ENCODE measurements at regions not wholly inside any gene's neighbourhood (a gene's known extent, or its start where the extent isn't known, plus 50 kb on each side); places are given as distances from the start of the nearest gene placed in this dataset.
A peak's percentile ranks its signal among the peaks of the same experiment; 100 is the strongest.

- Histone ChIP-seq H3K4me3 (ENCODE audit: low read depth in 2 of 2, low read length in 1 of 2) (no peak overlapping the region), H3K9me3 (no peaks in the 10 kb centered on the region), H3K4me2 (no peak overlapping the region), H3K9me2 (no peaks in the 10 kb centered on the region), H3K27ac (ENCODE audit: low read depth in 2 of 2, low read length in 1 of 2) (no peak overlapping the region), H3K27me3 (ENCODE audit: insufficient read depth) (no peaks in the 10 kb centered on the region), H3K9ac (no peak overlapping the region), H3F3A (replicated peaks; ENCODE audit: insufficient read depth) (no peaks in the 10 kb centered on the region), H3K79me2 (ENCODE audit: insufficient read depth) (no peaks in the 10 kb centered on the region), H3K4me1 (ENCODE audit: control insufficient read depth in 1 of 2, insufficient read depth in 2 of 2, low read depth in 1 of 2, low read length in 1 of 2) (peaks cover 0 to 3% of the 10 kb centered on the region in 2 experiments; a peak in 1 of 4 replicates), H2AFZ (ENCODE audit: low read depth) (no peak overlapping the region), H4K20me1 (ENCODE audit: insufficient read depth) (no peaks in the 10 kb centered on the region), H3K36me3 (replicated peaks in 1 of 2; ENCODE audit: control insufficient read depth in 1 of 2, insufficient read depth in 2 of 2, low read length in 1 of 2) (no peaks in the 10 kb centered on the region)
- 53% methylated on average over 2 of the region's 2 CpGs for WGBS (ENCODE audit: low lambda C conversion rate)
- POLR2A ChIA-PET, result no interaction called here
- no peak for TF ChIP-seq YY1 (IDR thresholded peaks at IDR 0.05; ENCODE audit: low read depth)
- no peak for TF ChIP-seq JUND (IDR thresholded peaks at IDR 0.05)
- no peak for TF ChIP-seq TCF12 (IDR thresholded peaks at IDR 0.05)
- no peak for TF ChIP-seq REST (IDR thresholded peaks at IDR 0.05; ENCODE audit: low read depth, low read length)
- no peak for TF ChIP-seq FOSL2 (IDR thresholded peaks at IDR 0.05; ENCODE audit: borderline replicate concordance, low read depth)
- TF ChIP-seq USF1 (IDR thresholded peaks at IDR 0.05; ENCODE audit: borderline replicate concordance, low read depth), result no peak
- no peak for TF ChIP-seq GABPA (IDR thresholded peaks at IDR 0.05; ENCODE audit: low read depth)
- no peak for TF ChIP-seq ELF1 (IDR thresholded peaks at IDR 0.05)
- no peak for DNase-seq
- CTCF ChIA-PET, result no interaction called here
These were observed 279.4 kb upstream of the NXPH2 start for GRCh38 chr2:139059617-139060016.

- no peak for DNase-seq
- H3K4me2 ChIP-seq, result no peak overlapping the region
These were observed 275.0 kb upstream of the NXPH2 start for GRCh38 chr2:139055202-139055601.

More at GRCh38 chr2:139055202-139055601, 275.0 kb upstream of the NXPH2 start:
- Histone ChIP-seq H3K79me2 (ENCODE audit: insufficient read depth) (no peaks in the 10 kb centered on the region), H3K27me3 (ENCODE audit: insufficient read depth) (no peaks in the 10 kb centered on the region), H3K9me2 (no peaks in the 10 kb centered on the region), H3K9ac (no peak overlapping the region), H3K36me3 (replicated peaks in 1 of 2; ENCODE audit: control insufficient read depth in 1 of 2, insufficient read depth in 2 of 2, low read length in 1 of 2) (no peaks in the 10 kb centered on the region), H3F3A (replicated peaks; ENCODE audit: insufficient read depth) (no peaks in the 10 kb centered on the region), H3K27ac (ENCODE audit: low read depth in 2 of 2, low read length in 1 of 2) (peak overlapping the region in 1 of 2 experiments; percentile 28; a peak in 2 of 4 replicates), H3K4me1 (ENCODE audit: control insufficient read depth in 1 of 2, insufficient read depth in 2 of 2, low read depth in 1 of 2, low read length in 1 of 2) (peaks cover 0 to 3% of the 10 kb centered on the region in 2 experiments; a peak in 1 of 4 replicates), H4K20me1 (ENCODE audit: insufficient read depth) (no peaks in the 10 kb centered on the region), H3K9me3 (no peaks in the 10 kb centered on the region), H3K4me3 (ENCODE audit: low read depth in 2 of 2, low read length in 1 of 2) (no peak overlapping the region), H2AFZ (ENCODE audit: low read depth) (no peak overlapping the region)
- no peak for TF ChIP-seq MEF2A (IDR thresholded peaks at IDR 0.05; ENCODE audit: borderline replicate concordance, low read depth)
- no peak for TF ChIP-seq USF2 (IDR thresholded peaks at IDR 0.05; ENCODE audit: borderline replicate concordance, low read depth, low read length)
- TF ChIP-seq ZBTB33 (IDR thresholded peaks at IDR 0.05; ENCODE audit: borderline replicate concordance, low read depth), result no peak
- peak; percentile 18; the same call in 1 of the 2 replicates for TF ChIP-seq GATA2 (CRISPR knock-in tag; IDR thresholded peaks at IDR 0.05)
- TF ChIP-seq EP300 (IDR thresholded peaks at IDR 0.05; ENCODE audit: borderline replicate concordance in 1 of 2, low read depth in 1 of 2, low read length in 1 of 2), result 0 out of 4 replicates have a peak, but pooled peaks of 1 of the 2 experiments have one; percentile 15
- no peak for TF ChIP-seq ELF1 (IDR thresholded peaks at IDR 0.05)
- TF ChIP-seq NFIC (IDR thresholded peaks at IDR 0.05; ENCODE audit: borderline replicate concordance), result no peak
- POLR2A ChIA-PET, result no interaction called here
- 19% methylated on average over 3 of the region's 3 CpGs for WGBS (ENCODE audit: low lambda C conversion rate)
- CTCF ChIA-PET, result no interaction called here

Data from SK-N-SH (cell line).